ENCODE measurements at regions not wholly inside any gene's neighbourhood (a gene's known extent, or its start where the extent isn't known, plus 50 kb on each side); places are given as distances from the start of the nearest gene placed in this dataset.

DNA sequence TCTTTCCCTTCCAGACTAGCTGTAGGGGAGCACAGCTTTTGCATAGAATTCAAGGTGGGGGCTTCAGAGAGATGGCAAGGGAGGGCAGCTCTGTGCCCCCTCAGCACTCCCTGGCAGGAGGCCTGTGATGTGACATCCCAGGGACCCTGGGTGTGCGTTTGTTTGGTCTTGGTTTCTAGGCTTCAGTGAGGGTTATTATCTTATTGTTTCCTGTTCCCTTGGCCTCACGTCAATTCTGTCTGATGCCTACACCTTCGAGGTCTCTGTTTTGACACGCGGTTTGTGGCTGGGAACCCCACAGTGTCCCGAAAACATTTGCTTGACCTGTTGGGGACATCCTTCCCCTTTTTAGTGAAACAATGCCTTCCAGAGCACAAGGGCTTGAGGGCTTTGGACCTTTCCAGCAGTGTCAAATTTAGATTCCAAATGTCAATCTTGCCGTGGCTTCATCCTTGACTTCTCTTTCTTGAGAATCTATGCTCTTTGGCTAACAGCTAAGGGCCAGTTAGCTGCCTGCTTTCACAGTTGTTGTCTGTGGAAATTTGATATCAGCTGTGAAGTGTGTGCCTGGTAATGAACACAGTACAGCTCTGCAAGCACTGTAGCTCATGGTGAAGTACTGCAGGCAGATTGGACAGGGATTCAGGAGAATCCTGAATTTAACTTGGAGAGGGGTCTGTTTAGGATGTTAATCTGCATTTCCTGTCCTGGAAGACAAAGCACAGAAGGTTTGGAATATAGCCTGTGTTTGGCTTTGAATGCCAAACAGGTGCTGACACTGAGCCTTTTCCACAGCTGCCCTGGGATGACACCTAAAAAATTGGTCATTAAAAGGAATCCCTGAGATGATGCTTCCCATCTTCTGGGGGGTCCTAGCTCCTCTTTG, 108.2 kb upstream of the CXCR4 start:
- no peak overlapping the region for H3K4me3 ChIP-seq (ENCODE audit: low read length)
- H4K20me1 ChIP-seq (ENCODE audit: insufficient read depth, low read depth, low read length) = no peaks in the 10 kb centered on the region
- H3K27ac ChIP-seq (ENCODE audit: low read length) = no peak overlapping the region
- H3K9me3 ChIP-seq (ENCODE audit: low read length) = no peaks in the 10 kb centered on the region
- H3K4me2 ChIP-seq (ENCODE audit: low read depth, low read length, poor library complexity, severe bottlenecking) = no peak overlapping the region
- no peaks in the 10 kb centered on the region for H3K36me3 ChIP-seq (ENCODE audit: insufficient read depth, low read length)
- no peak for DNase-seq
- H3K27me3 ChIP-seq (ENCODE audit: low read length) = no peaks in the 10 kb centered on the region
- no peak overlapping the region for H3K9ac ChIP-seq (ENCODE audit: low read length)
- no peak overlapping the region for H2AFZ ChIP-seq (ENCODE audit: low read length)
- H3K79me2 ChIP-seq (ENCODE audit: low read length) = no peaks in the 10 kb centered on the region
- no peaks in the 10 kb centered on the region for H3K9me2 ChIP-seq (replicated peaks; ENCODE audit: insufficient read depth, low read length)
- no peaks in the 10 kb centered on the region for H3K4me1 ChIP-seq (ENCODE audit: low read length)

DNA sequence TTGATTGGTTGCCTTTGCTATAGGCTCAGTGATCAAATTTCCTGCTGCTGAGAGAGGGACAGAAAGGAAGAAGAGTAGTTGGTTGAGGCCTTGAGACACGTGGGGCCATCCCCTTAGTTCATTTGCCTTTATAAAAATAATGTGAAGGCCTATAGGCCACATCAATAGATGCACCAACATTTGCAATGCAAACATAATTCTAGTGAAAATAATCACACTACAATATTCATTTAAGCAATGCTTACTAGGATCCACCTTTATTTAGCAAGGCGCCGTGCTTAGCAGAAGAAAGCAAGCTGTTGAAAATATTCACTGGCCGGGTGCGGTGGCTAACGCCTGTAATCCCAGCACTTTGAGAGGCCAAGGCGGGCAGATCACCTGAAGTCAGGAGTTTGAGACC, 105.3 kb upstream of the CXCR4 start:
- H2AFZ ChIP-seq (ENCODE audit: low read length) = no peak overlapping the region
- H3K79me2 ChIP-seq (ENCODE audit: low read length) = no peaks in the 10 kb centered on the region
- H4K20me1 ChIP-seq (ENCODE audit: insufficient read depth, low read depth, low read length) = 0 out of 2 replicates have a peak, but pooled peaks cover 3% of the 10 kb centered on the region
- no peak overlapping the region for H3K27ac ChIP-seq (ENCODE audit: low read length)
- no peaks in the 10 kb centered on the region for H3K27me3 ChIP-seq (ENCODE audit: low read length)
- H3K9ac ChIP-seq (ENCODE audit: low read length) = no peak overlapping the region
- DNase-seq = no peak
- no peaks in the 10 kb centered on the region for H3K4me1 ChIP-seq (ENCODE audit: low read length)
- H3K9me3 ChIP-seq (ENCODE audit: low read length) = no peaks in the 10 kb centered on the region
- no peaks in the 10 kb centered on the region for H3K9me2 ChIP-seq (replicated peaks; ENCODE audit: insufficient read depth, low read length)
- no peak overlapping the region for H3K4me2 ChIP-seq (ENCODE audit: low read depth, low read length, poor library complexity, severe bottlenecking)
- H3K4me3 ChIP-seq (ENCODE audit: low read length) = no peak overlapping the region
- no peaks in the 10 kb centered on the region for H3K36me3 ChIP-seq (ENCODE audit: insufficient read depth, low read length)

- H4K20me1 ChIP-seq (ENCODE audit: insufficient read depth, low read depth, low read length) = 0 out of 2 replicates have a peak, but pooled peaks cover 3% of the 10 kb centered on the region
- H3K4me1 ChIP-seq (ENCODE audit: low read length) = no peaks in the 10 kb centered on the region
- no peaks in the 10 kb centered on the region for H3K36me3 ChIP-seq (ENCODE audit: insufficient read depth, low read length)
- no peak overlapping the region for H3K4me3 ChIP-seq (ENCODE audit: low read length)
- H3K27ac ChIP-seq (ENCODE audit: low read length) = no peak overlapping the region
- H3K27me3 ChIP-seq (ENCODE audit: low read length) = no peaks in the 10 kb centered on the region
- no peaks in the 10 kb centered on the region for H3K79me2 ChIP-seq (ENCODE audit: low read length)
- H2AFZ ChIP-seq (ENCODE audit: low read length) = no peak overlapping the region
- DNase-seq = no peak
- no peak overlapping the region for H3K4me2 ChIP-seq (ENCODE audit: low read depth, low read length, poor library complexity, severe bottlenecking)
- H3K9me3 ChIP-seq (ENCODE audit: low read length) = no peaks in the 10 kb centered on the region
- no peak overlapping the region for H3K9ac ChIP-seq (ENCODE audit: low read length)
- H3K9me2 ChIP-seq (replicated peaks; ENCODE audit: insufficient read depth, low read length) = no peaks in the 10 kb centered on the region
Measured at GRCh38 chr2:136222862-136223261, 104.9 kb upstream of the CXCR4 start.

GRCh38 chr2:136221026-136221425, 103.1 kb upstream of the CXCR4 start:
- Histone ChIP-seq H3K9me2 (replicated peaks; ENCODE audit: insufficient read depth, low read length) (no peaks in the 10 kb centered on the region), H2AFZ (ENCODE audit: low read length) (no peak overlapping the region), H3K27ac (ENCODE audit: low read length) (no peak overlapping the region), H3K9ac (ENCODE audit: low read length) (no peak overlapping the region), H3K9me3 (ENCODE audit: low read length) (no peaks in the 10 kb centered on the region), H3K4me3 (ENCODE audit: low read length) (no peak overlapping the region), H3K4me2 (ENCODE audit: low read depth, low read length, poor library complexity, severe bottlenecking) (no peak overlapping the region), H3K27me3 (ENCODE audit: low read length) (no peaks in the 10 kb centered on the region), H3K4me1 (ENCODE audit: low read length) (no peaks in the 10 kb centered on the region), H3K79me2 (ENCODE audit: low read length) (no peaks in the 10 kb centered on the region), H3K36me3 (ENCODE audit: insufficient read depth, low read length) (no peaks in the 10 kb centered on the region), H4K20me1 (ENCODE audit: insufficient read depth, low read depth, low read length) (peaks cover 3% of the 10 kb centered on the region; the same call in 1 of the 2 replicates)
- DNase-seq = no peak

DNA sequence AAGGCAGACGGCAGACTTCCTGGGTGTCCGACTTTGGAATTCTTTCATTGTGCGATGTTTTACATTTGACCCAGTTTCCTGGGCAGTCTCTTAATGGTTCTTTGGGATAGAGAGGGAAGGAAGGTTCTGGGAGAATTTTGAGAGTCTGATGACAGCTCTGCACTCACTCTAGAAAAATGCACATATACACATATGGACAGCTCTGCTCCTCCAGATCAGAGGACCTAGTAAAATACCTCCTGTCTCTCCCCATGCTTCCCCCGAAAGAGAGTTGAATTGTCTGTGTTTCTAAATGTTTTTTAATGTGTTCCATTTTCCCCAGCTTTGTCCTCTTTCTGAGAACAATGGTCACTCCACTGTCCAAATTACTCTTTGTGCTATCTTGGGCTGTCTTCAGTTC, 102.0 kb upstream of the CXCR4 start:
- Histone ChIP-seq H3K4me3 (ENCODE audit: low read length) (no peak overlapping the region), H3K9ac (ENCODE audit: low read length) (no peak overlapping the region), H3K27ac (ENCODE audit: low read length) (no peak overlapping the region), H2AFZ (ENCODE audit: low read length) (no peak overlapping the region), H3K27me3 (ENCODE audit: low read length) (no peaks in the 10 kb centered on the region), H3K4me2 (ENCODE audit: low read depth, low read length, poor library complexity, severe bottlenecking) (no peak overlapping the region), H3K4me1 (ENCODE audit: low read length) (no peaks in the 10 kb centered on the region), H3K9me2 (replicated peaks; ENCODE audit: insufficient read depth, low read length) (no peaks in the 10 kb centered on the region), H3K79me2 (ENCODE audit: low read length) (no peaks in the 10 kb centered on the region), H3K9me3 (ENCODE audit: low read length) (no peaks in the 10 kb centered on the region), H3K36me3 (ENCODE audit: insufficient read depth, low read length) (no peaks in the 10 kb centered on the region), H4K20me1 (ENCODE audit: insufficient read depth, low read depth, low read length) (peaks cover 5% of the 10 kb centered on the region; the same call in 1 of the 2 replicates)
- no peak for DNase-seq

DNA sequence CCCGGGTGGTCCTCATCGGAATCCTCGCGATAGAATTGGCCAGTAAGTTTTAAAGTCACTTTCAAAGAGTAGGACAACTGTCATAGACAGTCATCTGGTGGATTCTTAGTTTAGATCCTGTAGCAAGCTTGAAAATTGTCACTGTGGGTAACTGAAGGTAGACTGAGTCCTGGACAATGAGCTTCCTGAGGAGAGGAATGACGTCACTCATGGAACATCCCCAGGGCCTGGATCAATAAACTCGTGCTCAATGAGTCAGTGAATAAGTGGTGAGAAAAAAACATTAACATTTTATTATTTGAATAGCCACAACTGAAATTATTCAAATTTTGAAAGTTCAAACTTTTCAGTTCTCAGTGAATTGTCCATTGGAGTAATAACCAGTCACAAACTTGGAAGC, 101.4 kb upstream of the CXCR4 start:
- H3K27ac ChIP-seq (ENCODE audit: low read length) = no peak overlapping the region
- DNase-seq = no peak
- no peaks in the 10 kb centered on the region for H3K79me2 ChIP-seq (ENCODE audit: low read length)

DNA sequence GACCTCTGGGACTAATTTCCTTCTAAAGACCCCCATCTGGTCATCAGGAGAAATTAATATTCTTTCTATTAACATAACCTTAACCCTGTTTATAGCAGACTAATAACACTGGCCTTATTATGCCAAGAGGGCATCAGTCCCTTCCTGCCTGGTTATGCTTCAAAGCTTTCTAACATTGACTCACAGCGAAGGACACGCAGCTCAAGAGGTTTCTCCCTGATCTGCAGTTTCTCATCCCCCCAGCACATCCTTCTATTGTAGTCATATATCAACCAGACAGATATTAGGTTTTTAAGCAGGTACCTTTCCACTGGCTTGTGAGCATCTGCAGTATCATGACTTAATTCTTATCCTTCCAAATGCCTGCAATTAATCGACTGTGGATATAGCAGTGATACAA, 100.0 kb upstream of the CXCR4 start:
- Histone ChIP-seq H3K9me3 (ENCODE audit: low read length) (no peaks in the 10 kb centered on the region), H4K20me1 (ENCODE audit: insufficient read depth, low read depth, low read length) (peaks cover 17% of the 10 kb centered on the region; the same call in 1 of the 2 replicates), H2AFZ (ENCODE audit: low read length) (no peak overlapping the region), H3K36me3 (ENCODE audit: insufficient read depth, low read length) (no peaks in the 10 kb centered on the region), H3K4me1 (ENCODE audit: low read length) (peaks cover 7% of the 10 kb centered on the region), H3K27ac (ENCODE audit: low read length) (no peak overlapping the region), H3K79me2 (ENCODE audit: low read length) (no peaks in the 10 kb centered on the region), H3K9ac (ENCODE audit: low read length) (no peak overlapping the region), H3K27me3 (ENCODE audit: low read length) (no peaks in the 10 kb centered on the region), H3K9me2 (replicated peaks; ENCODE audit: insufficient read depth, low read length) (no peaks in the 10 kb centered on the region), H3K4me3 (ENCODE audit: low read length) (no peak overlapping the region), H3K4me2 (ENCODE audit: low read depth, low read length, poor library complexity, severe bottlenecking) (no peak overlapping the region)
- no peak for DNase-seq

More for the DNA sequence above, 101.4 kb upstream of the CXCR4 start:
- Histone ChIP-seq H3K9me3 (ENCODE audit: low read length) (no peaks in the 10 kb centered on the region), H3K27me3 (ENCODE audit: low read length) (no peaks in the 10 kb centered on the region), H2AFZ (ENCODE audit: low read length) (no peak overlapping the region), H3K4me2 (ENCODE audit: low read depth, low read length, poor library complexity, severe bottlenecking) (no peak overlapping the region), H3K4me3 (ENCODE audit: low read length) (no peak overlapping the region), H4K20me1 (ENCODE audit: insufficient read depth, low read depth, low read length) (peaks cover 6% of the 10 kb centered on the region; the same call in 1 of the 2 replicates), H3K36me3 (ENCODE audit: insufficient read depth, low read length) (no peaks in the 10 kb centered on the region), H3K4me1 (ENCODE audit: low read length) (no peaks in the 10 kb centered on the region), H3K9me2 (replicated peaks; ENCODE audit: insufficient read depth, low read length) (no peaks in the 10 kb centered on the region), H3K9ac (ENCODE audit: low read length) (no peak overlapping the region)

DNA sequence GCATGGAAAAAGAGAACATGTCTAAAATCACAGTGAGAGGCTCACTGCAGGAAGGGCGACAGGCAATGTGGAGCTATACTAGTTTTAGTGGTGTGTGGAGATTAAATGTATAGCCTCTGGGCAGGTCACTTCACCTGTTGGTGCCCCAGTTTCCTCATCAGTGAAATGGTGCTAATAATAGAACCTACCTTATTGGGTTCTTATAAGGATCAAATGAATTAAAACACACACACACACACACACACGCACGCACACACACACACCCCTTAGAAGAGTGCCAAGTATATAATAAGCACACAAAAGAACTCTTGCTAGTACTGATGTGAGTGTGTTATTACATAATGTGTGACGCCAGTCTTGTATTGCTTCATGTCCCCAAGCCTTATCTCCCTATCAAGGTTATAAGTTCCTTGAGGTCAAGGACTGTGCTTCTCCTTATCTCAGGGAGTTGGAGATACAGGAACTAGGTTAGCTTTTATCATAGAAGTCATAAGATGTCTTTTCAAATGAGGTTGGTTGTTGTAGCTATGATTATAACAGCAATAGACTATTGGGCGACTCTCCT, 98.0 kb upstream of the CXCR4 start:
- Histone ChIP-seq H4K20me1 (ENCODE audit: insufficient read depth, low read depth, low read length) (peaks cover 33% of the 10 kb centered on the region; the same call in 1 of the 2 replicates), H3K36me3 (ENCODE audit: insufficient read depth, low read length) (no peaks in the 10 kb centered on the region), H3K79me2 (ENCODE audit: low read length) (no peaks in the 10 kb centered on the region), H3K9ac (ENCODE audit: low read length) (no peak overlapping the region), H2AFZ (ENCODE audit: low read length) (no peak overlapping the region), H3K4me1 (ENCODE audit: low read length) (peaks cover 16% of the 10 kb centered on the region), H3K4me3 (ENCODE audit: low read length) (no peak overlapping the region), H3K27me3 (ENCODE audit: low read length) (no peaks in the 10 kb centered on the region), H3K9me3 (ENCODE audit: low read length) (no peaks in the 10 kb centered on the region), H3K9me2 (replicated peaks; ENCODE audit: insufficient read depth, low read length) (no peaks in the 10 kb centered on the region), H3K4me2 (ENCODE audit: low read depth, low read length, poor library complexity, severe bottlenecking) (no peak overlapping the region), H3K27ac (ENCODE audit: low read length) (no peak overlapping the region)
- DNase-seq = no peak
